CD14-positive monocyte (primary cell): ENCODE measurements at regions not wholly inside any gene's neighbourhood (a gene's known extent, or its start where the extent isn't known, plus 50 kb on each side); places are given as distances from the start of the nearest gene placed in this dataset.
A peak's percentile ranks its signal among the peaks of the same experiment; 100 is the strongest.

ENCODE experiments used
- DNase-seq, 3 donors: peaks; one replicate each; pipeline ENCODE4 v3.0.0-alpha.2; 2011 to 2022
- H2AFZ ChIP-seq: 2 replicates; pipeline ENCODE4 v1.6.0; 2012; ENCODE audit warnings: mild to moderate bottlenecking, low read depth, low read length, inconsistent platforms; ENCODE audit not compliant: insufficient read depth, poor library complexity, severe bottlenecking
- H3K27ac ChIP-seq, 2 donors: 1 replicate in 1 of 2; 2 replicates in 1 of 2; pipeline ENCODE4 v1.5.1; 2012 to 2013; ENCODE audit warnings: low read length in 2 of 2, control low read depth in 1 of 2, inconsistent platforms in 1 of 2, low read depth in 1 of 2, mild to moderate bottlenecking in 1 of 2
- H3K27me3 ChIP-seq, 2 donors: one replicate each; pipeline versions ENCODE4 v1.6.0 to v1.6.1; 2011 to 2013; ENCODE audit warnings: low read length in 2 of 2; ENCODE audit not compliant: control insufficient read depth in 2 of 2, insufficient read depth in 2 of 2
- H3K36me3 ChIP-seq, 2 donors: replicated peaks in 1 of 2; 1 replicate in 1 of 2; 2 replicates in 1 of 2; pipeline versions ENCODE4 v1.5.1 to v1.6.1; 2012 to 2013; ENCODE audit warnings: low read length in 2 of 2, control low read depth in 1 of 2, inconsistent platforms in 1 of 2, mild to moderate bottlenecking in 1 of 2; ENCODE audit not compliant: insufficient read depth in 2 of 2, control insufficient read depth in 1 of 2
- H3K4me1 ChIP-seq, 2 donors: 1 replicate in 1 of 2; 2 replicates in 1 of 2; pipeline versions ENCODE4 v1.5.1 to v1.6.1; 2012 to 2013; ENCODE audit warnings: low read length in 2 of 2, control low read depth in 1 of 2, inconsistent platforms in 1 of 2, mild to moderate bottlenecking in 1 of 2, moderate library complexity in 1 of 2; ENCODE audit not compliant: insufficient read depth in 2 of 2, control insufficient read depth in 1 of 2
- H3K4me2 ChIP-seq: replicated peaks from 2 replicates; pipeline ENCODE3; 2012; ENCODE audit warnings: low read length, moderate library complexity, mild to moderate bottlenecking; ENCODE audit not compliant: poor library complexity, severe bottlenecking; ENCODE audit errors: extremely low read depth
- H3K4me3 ChIP-seq, 3 experiments: fragments of 200-600 bp in 1 of 3; sonication (generic) in 1 of 3; replicated peaks in 1 of 3; 1 replicate in 2 of 3; 2 replicates in 1 of 3; pipeline ENCODE4 v1.5.1; 2011 to 2013; ENCODE audit warnings: low read length in 3 of 3, mild to moderate bottlenecking in 3 of 3, control low read depth in 2 of 3, low read depth in 2 of 3, inconsistent platforms in 1 of 3, moderate library complexity in 1 of 3
- H3K79me2 ChIP-seq: 2 replicates; pipeline ENCODE4 v1.6.0; 2012; ENCODE audit warnings: mild to moderate bottlenecking, control low read depth, inconsistent platforms, low read length, moderate library complexity; ENCODE audit not compliant: insufficient read depth
- H3K9ac ChIP-seq: 2 replicates; pipeline ENCODE4 v1.6.0; 2017; ENCODE audit warnings: low read length, mild to moderate bottlenecking; ENCODE audit not compliant: insufficient read depth, poor library complexity, severe bottlenecking
- H3K9me3 ChIP-seq, 2 donors: replicated peaks in 1 of 2; 1 replicate in 1 of 2; 2 replicates in 1 of 2; pipeline versions ENCODE4 v1.5.1 to v1.6.1; 2012 to 2013; ENCODE audit warnings: low read length in 2 of 2, control low read depth in 1 of 2; ENCODE audit not compliant: control insufficient read depth in 1 of 2, insufficient read depth in 1 of 2
- H4K20me1 ChIP-seq: 2 replicates; pipeline ENCODE4 v1.6.0; 2012; ENCODE audit warnings: mild to moderate bottlenecking, low read length, control low read depth, moderate library complexity; ENCODE audit not compliant: insufficient read depth
- H3K27ac Mint-ChIP-seq, 7 donors: one replicate each; pipeline ENCODE4 v1.8.0; 2020; ENCODE audit warnings: mild to moderate bottlenecking in 7 of 7, mixed read lengths in 7 of 7, moderate library complexity in 6 of 7, inconsistent platforms in 2 of 7
- H3K27me3 Mint-ChIP-seq, 3 donors: one replicate each; pipeline ENCODE4 v1.8.0; 2021 to 2022; ENCODE audit warnings: low read depth in 3 of 3, mild to moderate bottlenecking in 3 of 3, mixed read lengths in 3 of 3, moderate library complexity in 3 of 3, inconsistent platforms in 1 of 3
- H3K36me3 Mint-ChIP-seq, 2 donors: one replicate each; pipeline ENCODE4 v1.8.0; 2020; ENCODE audit warnings: mixed read lengths in 2 of 2, inconsistent platforms in 1 of 2, mild to moderate bottlenecking in 1 of 2
- H3K4me1 Mint-ChIP-seq: one replicate; pipeline ENCODE4 v1.8.0; 2020; ENCODE audit warnings: mild to moderate bottlenecking, mixed read lengths
- H3K4me3 Mint-ChIP-seq, 2 donors: one replicate each; pipeline ENCODE4 v1.8.0; 2020; ENCODE audit warnings: mild to moderate bottlenecking in 2 of 2, mixed read lengths in 2 of 2, moderate library complexity in 1 of 2
- H3K9me3 Mint-ChIP-seq, 7 donors: one replicate each; pipeline ENCODE4 v1.8.0; 2020 to 2022; ENCODE audit warnings: mixed read lengths in 7 of 7, mild to moderate bottlenecking in 6 of 7, moderate library complexity in 6 of 7, inconsistent platforms in 2 of 7
- CTCF ChIP-seq: fragments of 200-600 bp; IDR thresholded peaks from one replicate; pipeline ENCODE4 v1.8.0; 2022; ENCODE audit warnings: antibody characterized with exemption, mild to moderate bottlenecking
- WGBS: methylation state at CpG from one replicate; pipeline ENCODE4 v1.1.5; 2013; ENCODE audit warnings: missing lambda C conversion rate; ENCODE audit not compliant: insufficient coverage; 5-methylcytosine and 5-hydroxymethylcytosine counted together
- intact Hi-C, 2 donors: fragments of 100-400 bp; cut with micrococcal nuclease; formaldehyde crosslinking; loops; one replicate each; pipeline versions ENCODE4 v1.15.0 to v1.15.1; 2023

DNA sequence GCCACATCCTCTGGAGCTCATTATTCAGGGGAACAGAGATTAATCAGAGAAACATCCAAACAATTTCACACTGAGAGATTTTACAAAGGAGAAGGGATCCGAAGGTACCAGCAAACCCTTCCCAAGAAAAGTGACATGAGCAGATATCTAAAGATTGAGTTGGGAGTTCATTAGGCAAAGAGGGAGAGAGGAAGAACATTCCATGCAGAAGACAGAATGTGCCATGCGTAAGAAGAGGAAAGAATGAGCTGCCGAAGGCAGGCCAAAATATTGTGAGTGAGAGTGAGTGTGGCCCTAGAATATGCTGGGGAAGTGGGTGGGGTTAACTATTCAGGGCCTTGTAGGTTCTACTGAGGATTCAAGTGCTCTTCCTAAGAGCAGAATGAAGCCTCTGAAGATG is 50.0 kb upstream of the LYVE1 start:
- H3K27me3 Mint-ChIP-seq: no peaks in the 10 kb centered on the region
- peaks cover 0 to 4% (median 2%) of the 10 kb centered on the region in 7 donors for H3K9me3 Mint-ChIP-seq
- Histone ChIP-seq H3K4me3 (no peak overlapping the region), H4K20me1 (no peaks in the 10 kb centered on the region), H3K9ac (no peak overlapping the region), H2AFZ (no peak overlapping the region), H3K9me3 (no peaks in the 10 kb centered on the region), H3K36me3 (no peaks in the 10 kb centered on the region), H3K79me2 (no peaks in the 10 kb centered on the region), H3K4me1 (peaks cover 60% of the 10 kb centered on the region in 2 donors), H3K4me2 (no peak overlapping the region), H3K27me3 (no peaks in the 10 kb centered on the region), H3K27ac (peak overlapping the region in 1 of 2 donors; percentile 66)
- intact Hi-C loops: no loop called here
- no peak for DNase-seq
- peaks cover 53% of the 10 kb centered on the region for H3K4me1 Mint-ChIP-seq
- H3K27ac Mint-ChIP-seq: peak overlapping the region in 5 of 7 donors; percentile 14 to 92 (median 73)
- H3K4me3 Mint-ChIP-seq: no peak overlapping the region
- peaks cover 0 to 6% of the 10 kb centered on the region in 2 donors for H3K36me3 Mint-ChIP-seq
- TF ChIP-seq CTCF: no peak
- WGBS: 90% methylated on average over 3 of the region's 3 CpGs
